WTC11 (cell line): ENCODE measurements at regions not wholly inside any gene's neighbourhood (a gene's known extent, or its start where the extent isn't known, plus 50 kb on each side); places are given as distances from the start of the nearest gene placed in this dataset.

ENCODE experiments used
- ATAC-seq: fragments of 200-7000 bp; cut with Tn5 transposase; 2 replicates; pipeline ENCODE4 v1.10.0; 2021; ENCODE audit warnings: mild to moderate bottlenecking, moderate library complexity
- CTCF ChIA-PET: fragments of 300-600 bp; sonication (Branson Sonifier 250); formaldehyde crosslinking; loops from one replicate; lab custom pipeline; 2021; ENCODE audit warnings: antibody characterized with exemption; lab: Charles Lee
- POLR2A ChIA-PET: fragments of 350-600 bp; sonication (Branson Sonifier 250); formaldehyde crosslinking; loops from one replicate; lab custom pipeline; 2021; ENCODE audit warnings: antibody characterized with exemption; lab: Charles Lee
- DNase-seq: peaks from one replicate; pipeline ENCODE4 v3.0.0; 2021; ENCODE audit warnings: low spot score
- H3K27ac Mint-ChIP-seq: 2 replicates; pipeline ENCODE4 v1.8.0; 2021; ENCODE audit warnings: mixed read lengths
- H3K27me3 Mint-ChIP-seq: 2 replicates; pipeline ENCODE4 v1.8.0; 2021; ENCODE audit warnings: low read depth, mild to moderate bottlenecking, moderate library complexity, mixed read lengths
- H3K36me3 Mint-ChIP-seq: 2 replicates; pipeline ENCODE4 v1.8.0; 2021; ENCODE audit warnings: mixed read lengths
- H3K4me1 Mint-ChIP-seq: 2 replicates; pipeline ENCODE4 v1.8.0; 2022; ENCODE audit warnings: mixed read lengths
- H3K4me3 Mint-ChIP-seq: 2 replicates; pipeline ENCODE4 v1.8.0; 2021; ENCODE audit warnings: mild to moderate bottlenecking, moderate library complexity, mixed read lengths
- H3K9me3 Mint-ChIP-seq: 2 replicates; pipeline ENCODE4 v1.8.0; 2021; ENCODE audit warnings: mixed read lengths
- CREM ChIP-seq: sonication (generic); formaldehyde crosslinking; IDR thresholded peaks from 2 replicates; pipeline ENCODE4 v1.8.1; 2022; ENCODE audit warnings: mild to moderate bottlenecking, missing genetic modification reagents, moderate library complexity
- GABPB1 ChIP-seq: sonication (generic); formaldehyde crosslinking; IDR thresholded peaks from 2 replicates; pipeline ENCODE4 v1.8.1; 2023; ENCODE audit warnings: mild to moderate bottlenecking, missing genetic modification reagents
- GRHL2 ChIP-seq: fragments of 250-450 bp; sonication (Bioruptor Pico); IDR thresholded peaks from 2 replicates; pipeline ENCODE4 v1.8.0; 2022; ENCODE audit warnings: mild to moderate bottlenecking, moderate library complexity; ENCODE audit not compliant: insufficient replicate concordance, severe bottlenecking
- HMGXB4 ChIP-seq: sonication (generic); formaldehyde crosslinking; IDR thresholded peaks from 2 replicates; pipeline ENCODE4 v1.8.1; 2023; ENCODE audit warnings: mild to moderate bottlenecking, moderate library complexity, missing genetic modification reagents
- MAX ChIP-seq: sonication (generic); formaldehyde crosslinking; IDR thresholded peaks from 2 replicates; pipeline ENCODE4 v1.8.0; 2022; ENCODE audit warnings: mild to moderate bottlenecking, missing genetic modification reagents
- NFYB ChIP-seq: sonication (generic); formaldehyde crosslinking; conservative IDR thresholded peaks from 2 replicates; pipeline ENCODE4 v1.8.0; 2022; ENCODE audit warnings: low read depth, missing genetic modification reagents
- NR1H2 ChIP-seq: sonication (generic); formaldehyde crosslinking; IDR thresholded peaks from 2 replicates; pipeline ENCODE4 v1.9.0; 2021; ENCODE audit warnings: mild to moderate bottlenecking, moderate library complexity, missing genetic modification reagents
- PRRX2 ChIP-seq: fragments of 250-450 bp; sonication (Bioruptor Pico); IDR thresholded peaks from 2 replicates; pipeline ENCODE4 v1.8.0; 2021; ENCODE audit warnings: mild to moderate bottlenecking
- SMAD4 ChIP-seq: sonication (generic); formaldehyde crosslinking; IDR thresholded peaks from 2 replicates; pipeline ENCODE4 v1.8.0; 2022; ENCODE audit warnings: mild to moderate bottlenecking, missing genetic modification reagents
- TEAD1 ChIP-seq: sonication (generic); formaldehyde crosslinking; IDR thresholded peaks from 2 replicates; pipeline ENCODE4 v1.8.0; 2022; ENCODE audit warnings: mild to moderate bottlenecking, missing genetic modification reagents
- TEAD4 ChIP-seq: sonication (generic); formaldehyde crosslinking; IDR thresholded peaks from 2 replicates; pipeline ENCODE4 v1.8.0; 2022; ENCODE audit warnings: mild to moderate bottlenecking, missing genetic modification reagents
- ZNF232 ChIP-seq: sonication (generic); formaldehyde crosslinking; IDR thresholded peaks from 2 replicates; pipeline ENCODE4 v1.8.0; 2022; ENCODE audit warnings: mild to moderate bottlenecking, missing genetic modification reagents
- ZNF263 ChIP-seq: sonication (generic); formaldehyde crosslinking; IDR thresholded peaks from 2 replicates; pipeline ENCODE4 v1.8.1; 2022; ENCODE audit warnings: low read depth, mild to moderate bottlenecking, moderate library complexity, missing genetic modification reagents
- ZNF281 ChIP-seq: sonication (generic); formaldehyde crosslinking; IDR thresholded peaks from 2 replicates; pipeline ENCODE4 v1.8.0; 2023; ENCODE audit warnings: mild to moderate bottlenecking, missing genetic modification reagents
- ZNF317 ChIP-seq: sonication (generic); formaldehyde crosslinking; IDR thresholded peaks from 2 replicates; pipeline ENCODE4 v1.8.1; 2023; ENCODE audit warnings: low read depth, mild to moderate bottlenecking, moderate library complexity, missing genetic modification reagents, borderline replicate concordance
- ZNF396 ChIP-seq: fragments of 250-450 bp; sonication (Bioruptor Pico); IDR thresholded peaks from 2 replicates; pipeline ENCODE4 v1.8.0; 2021; ENCODE audit warnings: mild to moderate bottlenecking, moderate library complexity, borderline replicate concordance
- ZNF416 ChIP-seq: fragments of 250-450 bp; sonication (Bioruptor Pico); IDR thresholded peaks from 2 replicates; pipeline ENCODE4 v1.9.0; 2021; ENCODE audit warnings: mild to moderate bottlenecking, inconsistent platforms
- TF ChIP-seq, protein P1 (sequence below): sonication (generic); formaldehyde crosslinking; IDR thresholded peaks from 2 replicates; pipeline ENCODE4 v1.8.1; 2023; ENCODE audit warnings: mild to moderate bottlenecking, missing genetic modification reagents, moderate library complexity
- TF ChIP-seq, protein P2 (sequence below): sonication (generic); formaldehyde crosslinking; IDR thresholded peaks from 2 replicates; pipeline ENCODE4 v1.8.0; 2022; ENCODE audit warnings: missing genetic modification reagents
- TF ChIP-seq, protein P3 (sequence below): sonication (generic); formaldehyde crosslinking; IDR thresholded peaks from 2 replicates; pipeline ENCODE4 v1.8.1; 2023; ENCODE audit warnings: mild to moderate bottlenecking, missing genetic modification reagents, borderline replicate concordance

DNA sequence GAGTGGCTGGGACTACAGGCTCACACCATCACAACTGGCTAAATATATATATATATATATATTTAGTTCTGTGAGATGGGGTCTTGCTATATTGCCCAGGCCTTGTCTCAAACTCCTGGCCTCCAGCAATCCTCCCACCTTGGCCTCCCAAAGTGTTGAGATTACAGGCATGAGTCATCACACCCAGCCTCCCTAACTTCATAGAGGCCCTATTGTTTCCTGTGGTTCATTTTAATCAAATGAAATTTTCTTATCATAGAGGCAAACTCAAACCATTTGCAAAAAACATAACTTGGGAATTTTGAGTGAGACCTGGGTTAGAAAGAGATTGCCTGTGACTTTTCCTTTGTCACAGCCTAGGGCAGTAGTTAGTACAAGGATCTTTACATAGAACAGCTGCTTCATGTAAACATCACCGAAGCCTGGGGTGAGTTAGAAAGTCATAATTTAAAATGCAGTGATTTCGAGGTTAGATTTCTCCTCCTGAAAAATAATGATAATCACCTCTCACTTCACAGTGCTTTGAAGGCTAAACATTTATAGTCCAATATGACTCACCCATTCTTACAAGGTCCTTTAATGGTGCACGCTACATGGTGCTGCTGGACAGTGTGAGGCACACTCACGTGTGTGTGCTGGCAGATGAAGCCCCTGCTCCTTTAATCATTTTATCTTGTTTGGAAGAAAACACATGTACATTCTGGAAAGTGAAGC is 188.9 kb downstream of the RHOU start:
- TF ChIP-seq GABPB1 (CRISPR knock-in tag) (no peak), ZNF263 (CRISPR knock-in tag) (no peak), MAX (no peak), ZNF416 (CRISPR knock-in tag) (no peak), HMGXB4 (CRISPR knock-in tag) (no peak), ZNF317 (no peak), SMAD4 (CRISPR knock-in tag) (no peak), TEAD4 (CRISPR knock-in tag) (no peak), NR1H2 (CRISPR knock-in tag) (no peak), TEAD1 (CRISPR knock-in tag) (no peak), ZNF396 (no peak), ZNF232 (CRISPR knock-in tag) (no peak), NFYB (CRISPR knock-in tag) (no peak), GRHL2 (CRISPR knock-in tag) (no peak)
- TF ChIP-seq, protein P1, sequence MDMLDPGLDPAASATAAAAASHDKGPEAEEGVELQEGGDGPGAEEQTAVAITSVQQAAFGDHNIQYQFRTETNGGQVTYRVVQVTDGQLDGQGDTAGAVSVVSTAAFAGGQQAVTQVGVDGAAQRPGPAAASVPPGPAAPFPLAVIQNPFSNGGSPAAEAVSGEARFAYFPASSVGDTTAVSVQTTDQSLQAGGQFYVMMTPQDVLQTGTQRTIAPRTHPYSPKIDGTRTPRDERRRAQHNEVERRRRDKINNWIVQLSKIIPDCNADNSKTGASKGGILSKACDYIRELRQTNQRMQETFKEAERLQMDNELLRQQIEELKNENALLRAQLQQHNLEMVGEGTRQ (CRISPR knock-in tag) = no peak
- TF ChIP-seq, protein P2, sequence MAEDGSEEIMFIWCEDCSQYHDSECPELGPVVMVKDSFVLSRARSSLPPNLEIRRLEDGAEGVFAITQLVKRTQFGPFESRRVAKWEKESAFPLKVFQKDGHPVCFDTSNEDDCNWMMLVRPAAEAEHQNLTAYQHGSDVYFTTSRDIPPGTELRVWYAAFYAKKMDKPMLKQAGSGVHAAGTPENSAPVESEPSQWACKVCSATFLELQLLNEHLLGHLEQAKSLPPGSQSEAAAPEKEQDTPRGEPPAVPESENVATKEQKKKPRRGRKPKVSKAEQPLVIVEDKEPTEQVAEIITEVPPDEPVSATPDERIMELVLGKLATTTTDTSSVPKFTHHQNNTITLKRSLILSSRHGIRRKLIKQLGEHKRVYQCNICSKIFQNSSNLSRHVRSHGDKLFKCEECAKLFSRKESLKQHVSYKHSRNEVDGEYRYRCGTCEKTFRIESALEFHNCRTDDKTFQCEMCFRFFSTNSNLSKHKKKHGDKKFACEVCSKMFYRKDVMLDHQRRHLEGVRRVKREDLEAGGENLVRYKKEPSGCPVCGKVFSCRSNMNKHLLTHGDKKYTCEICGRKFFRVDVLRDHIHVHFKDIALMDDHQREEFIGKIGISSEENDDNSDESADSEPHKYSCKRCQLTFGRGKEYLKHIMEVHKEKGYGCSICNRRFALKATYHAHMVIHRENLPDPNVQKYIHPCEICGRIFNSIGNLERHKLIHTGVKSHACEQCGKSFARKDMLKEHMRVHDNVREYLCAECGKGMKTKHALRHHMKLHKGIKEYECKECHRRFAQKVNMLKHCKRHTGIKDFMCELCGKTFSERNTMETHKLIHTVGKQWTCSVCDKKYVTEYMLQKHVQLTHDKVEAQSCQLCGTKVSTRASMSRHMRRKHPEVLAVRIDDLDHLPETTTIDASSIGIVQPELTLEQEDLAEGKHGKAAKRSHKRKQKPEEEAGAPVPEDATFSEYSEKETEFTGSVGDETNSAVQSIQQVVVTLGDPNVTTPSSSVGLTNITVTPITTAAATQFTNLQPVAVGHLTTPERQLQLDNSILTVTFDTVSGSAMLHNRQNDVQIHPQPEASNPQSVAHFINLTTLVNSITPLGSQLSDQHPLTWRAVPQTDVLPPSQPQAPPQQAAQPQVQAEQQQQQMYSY (CRISPR knock-in tag) = no peak
- DNase-seq = no peak
- Mint-ChIP-seq H3K27me3 (peaks cover 10% of the 10 kb centered on the region), H3K4me3 (no peak overlapping the region), H3K4me1 (peaks cover 14% of the 10 kb centered on the region), H3K36me3 (peaks cover 7% of the 10 kb centered on the region), H3K9me3 (peaks cover 31% of the 10 kb centered on the region), H3K27ac (no peak overlapping the region)
- ChIA-PET POLR2A (no interaction called here), CTCF (no interaction called here)
- ATAC-seq = no peak

DNA sequence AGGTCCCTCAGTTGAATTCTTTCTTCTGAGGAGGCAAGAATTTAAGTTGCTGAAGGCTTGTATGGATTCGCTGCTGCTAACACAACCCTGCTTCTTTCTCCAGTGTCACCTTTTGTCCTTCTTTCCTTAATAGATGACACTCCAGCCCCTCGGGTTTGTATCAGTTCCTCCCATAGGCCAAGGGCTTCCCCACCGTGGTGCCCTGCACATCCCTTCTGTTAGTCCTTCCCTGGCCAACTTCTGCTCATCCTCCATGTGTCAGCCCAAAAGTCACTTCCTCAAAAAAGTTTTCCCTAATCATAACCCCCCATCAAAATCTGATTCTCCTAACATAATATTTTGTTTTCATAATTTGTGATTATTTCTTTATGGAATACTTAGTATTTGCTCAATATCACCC is 190.4 kb downstream of the RHOU start:
- Mint-ChIP-seq H3K4me1 (peaks cover 6% of the 10 kb centered on the region), H3K9me3 (peaks cover 46% of the 10 kb centered on the region), H3K27me3 (peaks cover 10% of the 10 kb centered on the region), H3K27ac (no peak overlapping the region), H3K36me3 (peaks cover 14% of the 10 kb centered on the region), H3K4me3 (no peak overlapping the region)
- DNase-seq (no peak), ATAC-seq (no peak)
- ChIA-PET CTCF (no interaction called here), POLR2A (no interaction called here)
- no peak for TF ChIP-seq PRRX2
- TF ChIP-seq GABPB1 (CRISPR knock-in tag) = no peak
- TF ChIP-seq ZNF281 (CRISPR knock-in tag) = no peak
- TF ChIP-seq HMGXB4 (CRISPR knock-in tag) = no peak
- TF ChIP-seq ZNF396 = no peak
- TF ChIP-seq, protein P3, sequence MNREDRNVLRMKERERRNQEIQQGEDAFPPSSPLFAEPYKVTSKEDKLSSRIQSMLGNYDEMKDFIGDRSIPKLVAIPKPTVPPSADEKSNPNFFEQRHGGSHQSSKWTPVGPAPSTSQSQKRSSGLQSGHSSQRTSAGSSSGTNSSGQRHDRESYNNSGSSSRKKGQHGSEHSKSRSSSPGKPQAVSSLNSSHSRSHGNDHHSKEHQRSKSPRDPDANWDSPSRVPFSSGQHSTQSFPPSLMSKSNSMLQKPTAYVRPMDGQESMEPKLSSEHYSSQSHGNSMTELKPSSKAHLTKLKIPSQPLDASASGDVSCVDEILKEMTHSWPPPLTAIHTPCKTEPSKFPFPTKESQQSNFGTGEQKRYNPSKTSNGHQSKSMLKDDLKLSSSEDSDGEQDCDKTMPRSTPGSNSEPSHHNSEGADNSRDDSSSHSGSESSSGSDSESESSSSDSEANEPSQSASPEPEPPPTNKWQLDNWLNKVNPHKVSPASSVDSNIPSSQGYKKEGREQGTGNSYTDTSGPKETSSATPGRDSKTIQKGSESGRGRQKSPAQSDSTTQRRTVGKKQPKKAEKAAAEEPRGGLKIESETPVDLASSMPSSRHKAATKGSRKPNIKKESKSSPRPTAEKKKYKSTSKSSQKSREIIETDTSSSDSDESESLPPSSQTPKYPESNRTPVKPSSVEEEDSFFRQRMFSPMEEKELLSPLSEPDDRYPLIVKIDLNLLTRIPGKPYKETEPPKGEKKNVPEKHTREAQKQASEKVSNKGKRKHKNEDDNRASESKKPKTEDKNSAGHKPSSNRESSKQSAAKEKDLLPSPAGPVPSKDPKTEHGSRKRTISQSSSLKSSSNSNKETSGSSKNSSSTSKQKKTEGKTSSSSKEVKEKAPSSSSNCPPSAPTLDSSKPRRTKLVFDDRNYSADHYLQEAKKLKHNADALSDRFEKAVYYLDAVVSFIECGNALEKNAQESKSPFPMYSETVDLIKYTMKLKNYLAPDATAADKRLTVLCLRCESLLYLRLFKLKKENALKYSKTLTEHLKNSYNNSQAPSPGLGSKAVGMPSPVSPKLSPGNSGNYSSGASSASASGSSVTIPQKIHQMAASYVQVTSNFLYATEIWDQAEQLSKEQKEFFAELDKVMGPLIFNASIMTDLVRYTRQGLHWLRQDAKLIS = no peak
- no peak for TF ChIP-seq CREM (CRISPR knock-in tag)
